HG03196 (cell line): ENCODE measurements at regions not wholly inside any gene's neighbourhood (a gene's known extent, or its start where the extent isn't known, plus 50 kb on each side); places are given as distances from the start of the nearest gene placed in this dataset.

Experiments
- ATAC-seq: cut with Tn5 transposase; IDR thresholded peaks from one replicate; pipeline ENCODE4 v1.9.1; 2021; ENCODE audit not compliant: unreplicated experiment

- no peak for ATAC-seq
Measured at GRCh38 chr12:97082029-97082428, 175.0 kb downstream of the NEDD1 start.

DNA sequence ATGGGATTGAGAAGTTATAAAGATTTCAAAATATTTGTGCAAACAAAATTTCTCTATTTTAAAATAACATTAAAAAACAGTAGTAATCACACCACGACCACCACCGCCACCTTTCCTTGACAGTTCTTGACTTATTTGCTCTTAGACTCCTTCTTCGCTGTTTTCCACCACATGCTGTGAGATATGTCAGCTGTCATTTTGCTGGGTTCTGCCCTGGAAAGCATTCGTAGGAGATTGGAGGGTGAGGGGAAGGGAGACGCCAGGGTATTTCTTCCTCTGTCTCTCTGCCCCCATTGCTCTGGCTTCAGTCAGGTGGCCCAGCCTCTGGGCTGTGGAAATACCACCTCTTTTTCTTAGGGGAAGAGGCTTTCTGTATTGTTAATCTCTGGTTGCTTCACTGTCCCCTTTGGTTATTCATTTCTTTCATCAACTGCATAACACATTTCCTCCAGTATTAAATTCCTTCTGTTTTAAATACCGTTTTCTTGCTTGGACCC is 186.2 kb downstream of the NEDD1 start:
- ATAC-seq, result no peak

GRCh38 chr12:97097734-97098133 is 190.7 kb downstream of the NEDD1 start:
- no peak for ATAC-seq

DNA sequence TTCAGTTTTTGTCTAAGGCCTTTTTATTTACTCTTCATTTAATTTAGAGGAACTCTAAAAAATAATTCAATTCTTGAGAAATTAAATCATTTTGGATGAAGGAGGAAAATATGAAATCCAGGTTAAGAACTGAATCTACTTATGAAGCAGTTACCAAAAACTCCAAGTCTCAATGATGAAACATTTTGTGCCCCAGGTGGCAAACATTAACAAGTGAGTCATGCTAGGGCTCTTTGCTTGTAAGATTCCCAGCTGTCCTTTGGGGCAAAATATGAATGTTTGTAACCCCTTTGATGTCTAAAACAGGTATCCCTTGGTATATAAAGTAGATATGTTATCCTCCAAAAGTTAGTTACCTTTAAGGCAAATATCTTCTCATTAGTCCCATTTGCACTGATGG is 202.4 kb downstream of the NEDD1 start:
- no peak for ATAC-seq

DNA sequence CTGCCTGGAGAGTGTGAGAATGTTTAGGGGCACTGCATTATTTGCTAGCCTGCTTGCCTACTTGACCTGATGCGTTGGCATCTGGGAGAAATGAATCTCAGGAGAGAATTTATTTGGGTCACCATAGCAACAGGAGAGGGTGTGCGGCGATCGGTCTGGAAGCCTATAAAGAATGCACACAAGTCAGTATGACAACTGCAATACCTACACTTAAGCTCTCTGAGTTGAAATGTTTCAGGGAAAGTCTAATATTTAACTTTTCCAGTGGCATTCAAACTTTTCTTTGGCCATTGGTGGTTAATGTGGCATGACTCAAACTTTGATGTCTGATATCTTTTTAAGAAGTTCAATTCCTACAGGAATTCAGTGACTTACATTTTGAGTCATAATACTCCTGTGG is 205.1 kb downstream of the NEDD1 start:
- no peak for ATAC-seq

GRCh38 chr12:97118796-97119375 is 211.8 kb downstream of the NEDD1 start:
- no peak for ATAC-seq

GRCh38 chr12:97127061-97127460 is 220.0 kb downstream of the NEDD1 start:
- no peak for ATAC-seq

DNA sequence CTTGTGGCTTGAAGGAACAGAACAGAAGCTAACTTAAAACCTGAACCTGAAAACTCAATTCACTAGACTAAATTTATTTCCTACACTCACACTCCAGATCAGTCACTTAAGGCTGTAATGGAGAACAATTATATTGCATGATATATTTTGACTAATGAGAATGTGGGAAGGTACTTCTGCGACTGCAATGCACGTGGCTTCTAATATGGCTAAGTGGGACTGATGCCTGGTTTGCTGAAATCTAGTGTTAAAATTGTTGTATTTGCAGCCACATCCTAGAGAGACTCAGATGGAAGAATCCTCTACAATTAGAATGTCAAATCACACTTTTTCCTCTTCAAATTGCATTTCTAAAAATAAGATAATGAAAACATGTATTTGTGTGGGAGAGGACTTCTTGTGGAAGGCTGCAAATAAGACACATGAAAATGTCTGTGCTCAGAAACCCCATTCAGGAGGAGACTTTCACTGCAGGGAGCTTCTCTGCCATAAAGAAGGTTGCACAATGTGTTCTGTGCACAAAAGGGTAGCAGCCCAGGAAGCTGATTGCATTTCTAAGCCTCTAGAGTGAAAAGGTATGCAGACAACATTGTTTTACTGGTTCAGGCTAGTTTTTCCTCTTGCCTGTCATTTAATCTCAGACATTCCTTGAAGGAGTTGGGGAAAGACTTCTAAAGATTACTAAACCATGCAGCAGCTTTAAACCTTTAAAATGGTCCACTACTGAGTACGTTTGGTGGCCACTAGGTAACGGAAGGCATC is 224.3 kb downstream of the NEDD1 start:
- ATAC-seq, result no peak

GRCh38 chr12:97132270-97132669 is 225.2 kb downstream of the NEDD1 start:
- no peak for ATAC-seq

GRCh38 chr12:97134495-97134894 is 227.4 kb downstream of the NEDD1 start:
- no peak for ATAC-seq

- ATAC-seq, result no peak
Measured at GRCh38 chr12:97140355-97140754, 233.3 kb downstream of the NEDD1 start.

DNA sequence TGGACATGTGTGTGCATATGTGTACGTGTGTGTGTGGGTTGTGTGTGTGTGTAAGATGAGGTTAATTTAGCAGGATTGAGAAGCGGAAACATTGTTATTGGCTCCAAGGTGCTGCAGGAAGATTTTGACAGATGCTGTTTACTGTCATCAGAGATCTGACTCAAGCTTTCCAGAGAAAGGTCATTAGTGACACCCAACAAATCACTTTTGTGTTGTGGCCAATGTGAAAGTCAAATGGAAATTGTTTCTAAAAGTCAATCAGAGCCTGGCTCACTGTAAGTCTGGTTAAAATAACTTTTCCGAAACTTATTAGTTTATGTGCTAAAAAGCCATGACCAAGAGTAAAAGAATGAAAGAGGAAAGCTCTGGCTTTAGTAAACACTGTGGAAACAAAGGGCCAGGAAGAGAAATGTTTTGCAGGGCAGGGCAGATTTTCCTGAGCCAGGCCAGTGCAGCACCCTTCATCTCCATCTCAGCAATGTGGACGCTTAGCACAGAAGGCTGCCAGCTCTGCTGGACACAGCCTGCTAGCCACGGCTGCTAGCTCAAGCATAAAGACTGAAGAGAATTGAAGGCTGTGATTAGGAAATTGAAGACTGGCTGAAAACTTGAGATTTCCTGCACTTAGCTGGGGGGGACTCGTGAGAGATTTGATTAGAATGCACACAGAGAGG is 235.8 kb downstream of the NEDD1 start:
- no peak for ATAC-seq

- ATAC-seq, result peak; percentile 99
Measured at GRCh38 chr12:97148941-97149559, 242.0 kb downstream of the NEDD1 start.

GRCh38 chr12:97151481-97151880 is 244.4 kb downstream of the NEDD1 start:
- no peak for ATAC-seq

GRCh38 chr12:97159377-97159776 is 252.3 kb downstream of the NEDD1 start:
- ATAC-seq, result no peak

DNA sequence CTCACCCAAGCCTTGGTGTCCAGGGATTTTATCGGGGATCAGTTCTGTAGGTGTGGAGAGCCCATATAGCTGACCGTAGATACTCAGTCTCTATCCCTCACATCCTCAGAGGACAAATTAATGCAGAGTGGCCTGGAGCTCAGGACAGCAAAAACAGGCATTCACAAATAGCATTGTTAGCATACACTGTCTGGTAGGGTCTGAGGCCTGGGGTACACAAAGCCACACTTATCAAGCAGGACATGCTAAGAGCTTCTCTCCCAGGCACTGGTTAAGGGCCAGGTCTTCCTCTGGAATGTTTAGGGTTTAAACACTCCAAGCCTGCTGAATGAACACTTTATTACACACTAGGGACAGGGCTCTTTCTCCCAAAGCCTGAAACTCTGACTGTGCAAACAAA is 253.2 kb downstream of the NEDD1 start:
- ATAC-seq, result no peak

DNA sequence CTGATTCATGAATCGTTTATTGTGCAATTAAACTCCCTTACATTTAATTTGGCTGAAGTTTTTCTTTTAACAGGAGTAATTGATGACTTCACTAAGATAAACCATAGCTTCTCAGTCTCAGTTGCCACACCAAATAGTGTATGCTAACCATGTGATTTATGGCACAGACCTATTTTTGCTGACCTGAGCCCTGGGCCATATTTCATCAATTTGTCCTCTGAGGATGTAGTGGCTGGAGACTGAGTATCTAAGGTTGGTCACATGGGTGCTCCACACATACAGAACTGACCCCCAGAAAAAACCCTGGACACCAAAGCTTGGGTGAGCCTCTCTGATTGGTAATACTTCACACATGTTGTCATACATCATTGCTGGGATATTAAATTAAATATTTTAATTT is 255.1 kb downstream of the NEDD1 start:
- ATAC-seq, result no peak

DNA sequence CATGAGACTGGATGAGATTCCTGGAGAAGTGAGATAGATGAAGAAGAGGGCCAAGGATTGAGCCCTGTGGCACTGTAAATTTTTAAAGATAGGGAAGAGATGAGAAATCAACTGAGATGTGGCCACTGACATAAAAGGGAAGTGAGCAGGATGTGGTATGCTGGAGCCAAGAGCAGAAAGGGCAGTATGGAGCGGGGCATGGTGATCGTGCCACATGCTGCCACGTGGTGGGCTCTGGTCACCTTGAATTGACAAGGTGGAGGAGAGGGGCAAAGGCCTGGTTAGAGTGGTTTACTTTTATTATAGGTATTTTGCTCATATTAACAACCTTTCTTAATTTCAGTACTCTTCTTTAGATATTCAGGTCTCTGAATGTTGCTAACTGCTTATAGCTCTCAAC is 257.9 kb downstream of the NEDD1 start:
- ATAC-seq, result no peak

DNA sequence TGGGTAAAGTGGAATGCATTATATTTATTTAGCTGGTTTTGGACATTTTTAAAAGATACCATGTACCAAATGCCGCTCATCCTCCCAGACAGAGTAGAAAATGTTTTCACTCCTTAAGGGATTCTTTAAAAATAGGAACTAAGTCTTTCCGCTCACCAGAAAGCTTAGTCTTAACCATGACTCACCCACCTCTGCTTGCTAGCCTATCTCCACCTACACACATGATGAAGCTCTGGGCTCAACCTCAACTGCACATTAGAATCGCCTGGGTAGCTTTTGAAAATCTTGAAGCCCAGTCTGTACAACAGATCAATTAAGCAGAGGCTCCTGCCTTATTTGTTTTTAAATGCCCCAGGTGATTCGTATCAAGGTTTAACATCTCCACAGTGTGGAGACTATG is 260.5 kb downstream of the NEDD1 start:
- no peak for ATAC-seq

GRCh38 chr12:97168804-97169203 is 261.7 kb downstream of the NEDD1 start:
- no peak for ATAC-seq

- no peak for ATAC-seq
Measured at GRCh38 chr12:97169889-97170567, 263.0 kb downstream of the NEDD1 start.
